Parathyroid adenoma (tissue), 2 donors: ENCODE measurements at regions not wholly inside any gene's neighbourhood (a gene's known extent, or its start where the extent isn't known, plus 50 kb on each side); places are given as distances from the start of the nearest gene placed in this dataset.
A peak's percentile ranks its signal among the peaks of the same experiment; 100 is the strongest.

Source experiments
- H2AFZ ChIP-seq: fragments of 300-600 bp; sonication (generic); one replicate; pipeline ENCODE4 v1.7.0; 2017; ENCODE audit warnings: antibody characterized with exemption, mild to moderate bottlenecking
- H3K27ac ChIP-seq: fragments of 300-600 bp; sonication (generic); one replicate; pipeline ENCODE4 v1.7.0; 2017
- H3K27me3 ChIP-seq: fragments of 300-600 bp; sonication (generic); one replicate; pipeline ENCODE4 v1.7.0; 2017; ENCODE audit warnings: low read length; ENCODE audit not compliant: control insufficient read depth, insufficient read depth
- H3K36me3 ChIP-seq: fragments of 300-600 bp; sonication (generic); one replicate; pipeline ENCODE4 v1.7.0; 2017; ENCODE audit warnings: low read length; ENCODE audit not compliant: control insufficient read depth, insufficient read depth
- H3K4me1 ChIP-seq: fragments of 300-600 bp; sonication (generic); one replicate; pipeline ENCODE4 v1.7.0; 2017; ENCODE audit warnings: control low read depth
- H3K4me2 ChIP-seq: fragments of 300-600 bp; sonication (generic); one replicate; pipeline ENCODE4 v1.7.0; 2017; ENCODE audit warnings: low read length
- H3K4me3 ChIP-seq: fragments of 300-600 bp; sonication (generic); one replicate; pipeline ENCODE4 v1.7.0; 2017; ENCODE audit warnings: low read depth, low read length
- H3K79me2 ChIP-seq: fragments of 300-600 bp; sonication (generic); one replicate; pipeline ENCODE4 v1.7.0; 2017; ENCODE audit warnings: control low read depth
- H3K9ac ChIP-seq: fragments of 300-600 bp; sonication (generic); one replicate; pipeline ENCODE4 v1.7.0; 2017; ENCODE audit warnings: mild to moderate bottlenecking
- H3K9me3 ChIP-seq: fragments of 300-600 bp; sonication (generic); one replicate; pipeline ENCODE4 v1.7.0; 2017; ENCODE audit warnings: low read length; ENCODE audit not compliant: control insufficient read depth
- CTCF ChIP-seq: fragments of 300-600 bp; sonication (generic); IDR thresholded peaks from one replicate; pipeline ENCODE4 v1.7.0; 2017; ENCODE audit warnings: antibody characterized with exemption, mild to moderate bottlenecking
- donor health status: primary hyperparathyroidism.

GRCh38 chr18:39622431-39622830, 2056.8 kb upstream of the CELF4 start:
- no peaks in the 10 kb centered on the region for H3K79me2 ChIP-seq
- TF ChIP-seq CTCF: no peak
- H3K36me3 ChIP-seq: no peaks in the 10 kb centered on the region
- H3K9ac ChIP-seq: no peak overlapping the region
- no peaks in the 10 kb centered on the region for H3K9me3 ChIP-seq
- peaks cover 5% of the 10 kb centered on the region for H3K4me1 ChIP-seq
- H3K27me3 ChIP-seq: no peaks in the 10 kb centered on the region
- no peak overlapping the region for H2AFZ ChIP-seq
- H3K4me3 ChIP-seq: no peak overlapping the region
- H3K4me2 ChIP-seq: no peak overlapping the region
- no peak overlapping the region for H3K27ac ChIP-seq

GRCh38 chr18:39620551-39621168, 2055.1 kb upstream of the CELF4 start:
- no peaks in the 10 kb centered on the region for H3K27me3 ChIP-seq
- TF ChIP-seq CTCF: no peak
- no peak overlapping the region for H3K9ac ChIP-seq
- no peaks in the 10 kb centered on the region for H3K9me3 ChIP-seq
- no peak overlapping the region for H3K4me2 ChIP-seq
- no peak overlapping the region for H3K4me3 ChIP-seq
- no peak overlapping the region for H3K27ac ChIP-seq
- no peaks in the 10 kb centered on the region for H3K36me3 ChIP-seq
- peak overlapping the region; percentile 11 for H2AFZ ChIP-seq
- H3K4me1 ChIP-seq: peaks cover 5% of the 10 kb centered on the region
- no peaks in the 10 kb centered on the region for H3K79me2 ChIP-seq

- no peak overlapping the region for H2AFZ ChIP-seq
- H3K79me2 ChIP-seq: no peaks in the 10 kb centered on the region
- H3K4me3 ChIP-seq: no peak overlapping the region
- TF ChIP-seq CTCF: no peak
- no peak overlapping the region for H3K4me2 ChIP-seq
- H3K4me1 ChIP-seq: peaks cover 7% of the 10 kb centered on the region
- H3K27ac ChIP-seq: no peak overlapping the region
- no peaks in the 10 kb centered on the region for H3K27me3 ChIP-seq
- H3K9me3 ChIP-seq: no peaks in the 10 kb centered on the region
- H3K9ac ChIP-seq: no peak overlapping the region
- no peaks in the 10 kb centered on the region for H3K36me3 ChIP-seq
These were observed 2052.8 kb upstream of the CELF4 start for GRCh38 chr18:39618265-39619003.

GRCh38 chr18:39611381-39612100, 2045.9 kb upstream of the CELF4 start:
- H3K9ac ChIP-seq: no peak overlapping the region
- H3K9me3 ChIP-seq: no peaks in the 10 kb centered on the region
- no peak overlapping the region for H3K4me2 ChIP-seq
- no peak overlapping the region for H3K27ac ChIP-seq
- H3K4me1 ChIP-seq: peaks cover 2% of the 10 kb centered on the region
- H3K79me2 ChIP-seq: no peaks in the 10 kb centered on the region
- H3K27me3 ChIP-seq: no peaks in the 10 kb centered on the region
- H3K36me3 ChIP-seq: no peaks in the 10 kb centered on the region
- no peak for TF ChIP-seq CTCF
- no peak overlapping the region for H2AFZ ChIP-seq
- H3K4me3 ChIP-seq: no peak overlapping the region
